HG03108 (cell line): ENCODE measurements at regions not wholly inside any gene's neighbourhood (a gene's known extent, or its start where the extent isn't known, plus 50 kb on each side); places are given as distances from the start of the nearest gene placed in this dataset.
"Not testable (repeated sequence)": the region's sequence is repeated elsewhere in the genome, so short reads cannot be mapped to it uniquely, and the experiment has no call there.

Source experiments
- ATAC-seq: cut with Tn5 transposase; IDR thresholded peaks from one replicate; pipeline ENCODE4 v1.9.1; 2021; ENCODE audit warnings: moderate library complexity; ENCODE audit not compliant: unreplicated experiment

GRCh38 chr9:2391509-2392132 lies 230.0 kb upstream of the VLDLR start:
- not testable (repeated sequence) for ATAC-seq

- not testable (repeated sequence) for ATAC-seq
Measured at GRCh38 chr9:2394087-2394741, 227.4 kb upstream of the VLDLR start.

GRCh38 chr9:2395814-2396612 lies 225.6 kb upstream of the VLDLR start:
- ATAC-seq = no peak

- no peak for ATAC-seq
Measured at GRCh38 chr9:2396622-2397285, 224.8 kb upstream of the VLDLR start.

- ATAC-seq = not testable (repeated sequence)
Measured at GRCh38 chr9:2397875-2398274, 223.7 kb upstream of the VLDLR start.

- not testable (repeated sequence) for ATAC-seq
Measured at GRCh38 chr9:2401746-2402145, 219.8 kb upstream of the VLDLR start.

GRCh38 chr9:2403701-2404100 lies 217.9 kb upstream of the VLDLR start:
- ATAC-seq = no peak

GRCh38 chr9:2406252-2406651 lies 215.3 kb upstream of the VLDLR start:
- no peak for ATAC-seq

- ATAC-seq = no peak
Measured at GRCh38 chr9:2407450-2407849, 214.1 kb upstream of the VLDLR start.

GRCh38 chr9:2411459-2412215 lies 209.9 kb upstream of the VLDLR start:
- no peak for ATAC-seq

GRCh38 chr9:2413160-2413805 lies 208.3 kb upstream of the VLDLR start:
- ATAC-seq = no peak

- ATAC-seq = no peak
Measured at GRCh38 chr9:2414465-2414864, 207.1 kb upstream of the VLDLR start.

- no peak for ATAC-seq
Measured at GRCh38 chr9:2415326-2415725, 206.3 kb upstream of the VLDLR start.

- no peak for ATAC-seq
Measured at GRCh38 chr9:2417730-2418129, 203.9 kb upstream of the VLDLR start.

- no peak for ATAC-seq
Measured at GRCh38 chr9:2418619-2419018, 203.0 kb upstream of the VLDLR start.

GRCh38 chr9:2419347-2419746 lies 202.2 kb upstream of the VLDLR start:
- ATAC-seq = no peak

- ATAC-seq = no peak
Measured at GRCh38 chr9:2420543-2420942, 201.0 kb upstream of the VLDLR start.

- ATAC-seq = no peak
Measured at GRCh38 chr9:2424619-2425033, 197.0 kb upstream of the VLDLR start.

- ATAC-seq = no peak
Measured at GRCh38 chr9:2425676-2426075, 195.9 kb upstream of the VLDLR start.
